ENCODE measurements at regions not wholly inside any gene's neighbourhood (a gene's known extent, or its start where the extent isn't known, plus 50 kb on each side); places are given as distances from the start of the nearest gene placed in this dataset.

DNA sequence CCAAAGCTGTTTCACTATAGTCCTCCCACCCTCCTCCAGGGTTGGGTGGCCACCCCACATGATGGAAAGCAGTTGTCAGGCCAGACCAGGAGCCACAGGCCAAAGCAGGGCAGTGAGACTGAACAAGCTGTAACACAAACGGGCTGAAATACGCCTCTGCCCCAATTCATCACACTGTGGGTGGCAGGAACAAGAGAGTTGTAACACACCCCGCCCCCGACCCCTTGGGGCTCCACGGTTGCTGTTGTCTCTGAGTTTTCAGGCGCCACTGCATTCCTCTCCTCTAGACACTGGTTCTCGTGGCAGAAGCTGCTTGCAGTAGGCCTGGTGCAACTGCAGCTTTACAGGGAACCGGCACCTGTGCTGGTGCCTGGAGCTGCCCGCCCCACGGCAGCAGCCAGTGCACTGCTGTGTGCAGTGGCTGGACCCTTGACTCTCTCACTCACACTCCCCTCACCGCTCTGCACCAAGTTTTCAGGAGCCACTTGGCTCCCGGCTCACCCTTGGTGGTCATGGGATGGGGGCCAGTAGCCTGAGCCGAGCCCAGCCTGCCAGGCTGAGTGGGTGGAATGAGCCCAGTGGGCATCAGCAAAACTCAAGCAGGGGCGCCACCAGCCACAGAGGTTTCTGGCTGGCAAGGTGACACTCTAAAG lies 1314.5 kb upstream of the MIR17HG start:
- H3K4me1 Mint-ChIP-seq: no peaks in the 10 kb centered on the region
- POLR2A ChIA-PET: no interaction called here
- DNase-seq (ENCODE audit: low spot score): no peak
- TF ChIP-seq SP1 (CRISPR knock-in tag; conservative IDR thresholded peaks at IDR 0.05) (no peak), NR1H2 (CRISPR knock-in tag; IDR thresholded peaks at IDR 0.05) (no peak), MXD4 (CRISPR knock-in tag; IDR thresholded peaks at IDR 0.05; ENCODE audit: borderline replicate concordance) (no peak), ETV6 (CRISPR knock-in tag; IDR thresholded peaks at IDR 0.05) (no peak), RELA (CRISPR knock-in tag; IDR thresholded peaks at IDR 0.05; ENCODE audit: borderline replicate concordance) (no peak), CTCF (IDR thresholded peaks at IDR 0.05) (no peak)
- ATAC-seq: peak; percentile 65
- no peak overlapping the region for H3K4me3 Mint-ChIP-seq
- H3K9me3 Mint-ChIP-seq: peaks cover 32% of the 10 kb centered on the region
- H3K27me3 Mint-ChIP-seq (ENCODE audit: low read depth): no peaks in the 10 kb centered on the region
- CTCF ChIA-PET: no interaction called here
- no peak overlapping the region for H3K27ac Mint-ChIP-seq
- peaks cover 12% of the 10 kb centered on the region for H3K36me3 Mint-ChIP-seq

DNA sequence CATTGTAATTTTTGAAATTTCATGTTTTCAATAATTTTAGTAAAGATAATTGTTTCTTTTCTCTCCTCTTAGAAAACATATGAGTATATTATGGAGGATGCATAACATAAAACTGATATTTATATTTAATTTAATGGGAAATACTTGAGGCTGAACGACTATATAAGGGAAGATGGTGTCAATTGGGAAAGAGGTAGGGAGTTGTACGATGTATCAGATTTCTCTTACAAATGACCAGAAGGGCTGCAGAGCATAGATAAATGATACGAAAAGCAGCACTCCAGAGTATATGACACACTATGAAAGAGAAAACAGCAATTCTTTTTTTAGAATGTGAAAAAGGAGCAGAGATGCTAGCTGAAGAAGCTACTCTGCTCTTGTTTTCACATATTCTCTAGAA lies 1308.0 kb upstream of the MIR17HG start:
- Mint-ChIP-seq H3K9me3 (peaks cover 35% of the 10 kb centered on the region), H3K27ac (no peak overlapping the region), H3K36me3 (peaks cover 15% of the 10 kb centered on the region), H3K4me1 (no peaks in the 10 kb centered on the region), H3K27me3 (ENCODE audit: low read depth) (no peaks in the 10 kb centered on the region), H3K4me3 (no peak overlapping the region)
- CTCF ChIA-PET: no interaction called here
- POLR2A ChIA-PET: no interaction called here
- no peak for DNase-seq (ENCODE audit: low spot score)
- TF ChIP-seq HMGXB4 (CRISPR knock-in tag; IDR thresholded peaks at IDR 0.05): no peak
- TF ChIP-seq IRF2 (CRISPR knock-in tag; IDR thresholded peaks at IDR 0.05; ENCODE audit: borderline replicate concordance, low read depth): no peak
- TF ChIP-seq, protein P1, sequence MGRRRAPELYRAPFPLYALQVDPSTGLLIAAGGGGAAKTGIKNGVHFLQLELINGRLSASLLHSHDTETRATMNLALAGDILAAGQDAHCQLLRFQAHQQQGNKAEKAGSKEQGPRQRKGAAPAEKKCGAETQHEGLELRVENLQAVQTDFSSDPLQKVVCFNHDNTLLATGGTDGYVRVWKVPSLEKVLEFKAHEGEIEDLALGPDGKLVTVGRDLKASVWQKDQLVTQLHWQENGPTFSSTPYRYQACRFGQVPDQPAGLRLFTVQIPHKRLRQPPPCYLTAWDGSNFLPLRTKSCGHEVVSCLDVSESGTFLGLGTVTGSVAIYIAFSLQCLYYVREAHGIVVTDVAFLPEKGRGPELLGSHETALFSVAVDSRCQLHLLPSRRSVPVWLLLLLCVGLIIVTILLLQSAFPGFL (CRISPR knock-in tag; IDR thresholded peaks at IDR 0.05; ENCODE audit: borderline replicate concordance): no peak
- TF ChIP-seq, protein P2, sequence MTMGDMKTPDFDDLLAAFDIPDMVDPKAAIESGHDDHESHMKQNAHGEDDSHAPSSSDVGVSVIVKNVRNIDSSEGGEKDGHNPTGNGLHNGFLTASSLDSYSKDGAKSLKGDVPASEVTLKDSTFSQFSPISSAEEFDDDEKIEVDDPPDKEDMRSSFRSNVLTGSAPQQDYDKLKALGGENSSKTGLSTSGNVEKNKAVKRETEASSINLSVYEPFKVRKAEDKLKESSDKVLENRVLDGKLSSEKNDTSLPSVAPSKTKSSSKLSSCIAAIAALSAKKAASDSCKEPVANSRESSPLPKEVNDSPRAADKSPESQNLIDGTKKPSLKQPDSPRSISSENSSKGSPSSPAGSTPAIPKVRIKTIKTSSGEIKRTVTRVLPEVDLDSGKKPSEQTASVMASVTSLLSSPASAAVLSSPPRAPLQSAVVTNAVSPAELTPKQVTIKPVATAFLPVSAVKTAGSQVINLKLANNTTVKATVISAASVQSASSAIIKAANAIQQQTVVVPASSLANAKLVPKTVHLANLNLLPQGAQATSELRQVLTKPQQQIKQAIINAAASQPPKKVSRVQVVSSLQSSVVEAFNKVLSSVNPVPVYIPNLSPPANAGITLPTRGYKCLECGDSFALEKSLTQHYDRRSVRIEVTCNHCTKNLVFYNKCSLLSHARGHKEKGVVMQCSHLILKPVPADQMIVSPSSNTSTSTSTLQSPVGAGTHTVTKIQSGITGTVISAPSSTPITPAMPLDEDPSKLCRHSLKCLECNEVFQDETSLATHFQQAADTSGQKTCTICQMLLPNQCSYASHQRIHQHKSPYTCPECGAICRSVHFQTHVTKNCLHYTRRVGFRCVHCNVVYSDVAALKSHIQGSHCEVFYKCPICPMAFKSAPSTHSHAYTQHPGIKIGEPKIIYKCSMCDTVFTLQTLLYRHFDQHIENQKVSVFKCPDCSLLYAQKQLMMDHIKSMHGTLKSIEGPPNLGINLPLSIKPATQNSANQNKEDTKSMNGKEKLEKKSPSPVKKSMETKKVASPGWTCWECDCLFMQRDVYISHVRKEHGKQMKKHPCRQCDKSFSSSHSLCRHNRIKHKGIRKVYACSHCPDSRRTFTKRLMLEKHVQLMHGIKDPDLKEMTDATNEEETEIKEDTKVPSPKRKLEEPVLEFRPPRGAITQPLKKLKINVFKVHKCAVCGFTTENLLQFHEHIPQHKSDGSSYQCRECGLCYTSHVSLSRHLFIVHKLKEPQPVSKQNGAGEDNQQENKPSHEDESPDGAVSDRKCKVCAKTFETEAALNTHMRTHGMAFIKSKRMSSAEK (CRISPR knock-in tag; IDR thresholded peaks at IDR 0.05; ENCODE audit: borderline replicate concordance): no peak
- no peak for TF ChIP-seq NFYB (CRISPR knock-in tag; conservative IDR thresholded peaks at IDR 0.05; ENCODE audit: low read depth)
- TF ChIP-seq ELF4 (CRISPR knock-in tag; IDR thresholded peaks at IDR 0.05; ENCODE audit: low read depth): no peak
- TF ChIP-seq, protein P3, sequence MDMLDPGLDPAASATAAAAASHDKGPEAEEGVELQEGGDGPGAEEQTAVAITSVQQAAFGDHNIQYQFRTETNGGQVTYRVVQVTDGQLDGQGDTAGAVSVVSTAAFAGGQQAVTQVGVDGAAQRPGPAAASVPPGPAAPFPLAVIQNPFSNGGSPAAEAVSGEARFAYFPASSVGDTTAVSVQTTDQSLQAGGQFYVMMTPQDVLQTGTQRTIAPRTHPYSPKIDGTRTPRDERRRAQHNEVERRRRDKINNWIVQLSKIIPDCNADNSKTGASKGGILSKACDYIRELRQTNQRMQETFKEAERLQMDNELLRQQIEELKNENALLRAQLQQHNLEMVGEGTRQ (CRISPR knock-in tag; IDR thresholded peaks at IDR 0.05): no peak
- TF ChIP-seq TEAD4 (CRISPR knock-in tag; IDR thresholded peaks at IDR 0.05): no peak
- TF ChIP-seq CREB1 (CRISPR knock-in tag; IDR thresholded peaks at IDR 0.05): no peak
- no peak for TF ChIP-seq RELA (CRISPR knock-in tag; IDR thresholded peaks at IDR 0.05; ENCODE audit: borderline replicate concordance)
- ATAC-seq: no peak
